HepG2 (cell line): ENCODE measurements at regions not wholly inside any gene's neighbourhood (a gene's known extent, or its start where the extent isn't known, plus 50 kb on each side); places are given as distances from the start of the nearest gene placed in this dataset.

Experiments used
- ATAC-seq: fragments of 200-7000 bp; cut with Tn5 transposase; 3 replicates; pipeline ENCODE4 v1.9.1; 2020; ENCODE audit warnings: mild to moderate bottlenecking, moderate library complexity
- BruUV-seq: library from RNA; stranded (reverse); fragments of 400-500 nt; replicated peaks from 2 replicates; lab custom pipeline; 2021; lab: Mats Ljungman, UMichigan
- CTCF ChIA-PET: fragments of 300-600 bp; formaldehyde crosslinking; extraction: SDS; loops from one replicate; lab custom pipeline; 2021; ENCODE audit warnings: low total read pairs, inconsistent platforms, low intra/inter-chr PET ratio; lab: Yijun Ruan, JAX
- POLR2A ChIA-PET: fragments of 350-600 bp; sonication (Branson Sonifier 250); formaldehyde crosslinking; loops from one replicate; lab custom pipeline; 2020; ENCODE audit warnings: antibody characterized with exemption, inconsistent platforms; lab: Yijun Ruan, JAX
- DNase-seq: peaks from one replicate; pipeline ENCODE4 v3.0.0-alpha.2; 2015; ENCODE audit warnings: low spot score
- FAIRE-seq: peaks from 3 replicates; lab custom pipeline; 2011; peaks lifted over from hg19 to GRCh38; lab: Jason Lieb, UNC
- H2AFZ ChIP-seq: one replicate; pipeline ENCODE4 v1.6.1; 2011; ENCODE audit warnings: low read length, inconsistent platforms
- H3K27ac ChIP-seq: fragments of 300-600 bp; 3 replicates; pipeline ENCODE4 v1.8.0; 2011; ENCODE audit warnings: mixed run types, mild to moderate bottlenecking, mixed read lengths, low read length, inconsistent platforms; ENCODE audit not compliant: insufficient read depth; ENCODE audit errors: extremely low read length
- H3K27me3 ChIP-seq, 2 experiments: fragments of 200-600 bp in 1 of 2; 2 replicates in 1 of 2; 3 replicates in 1 of 2; pipeline versions ENCODE4 v1.6.0 to v1.8.0; 2011; ENCODE audit warnings: low read length in 2 of 2, mild to moderate bottlenecking in 2 of 2, moderate library complexity in 2 of 2, inconsistent platforms in 1 of 2; ENCODE audit not compliant: insufficient read depth in 2 of 2, control insufficient read depth in 1 of 2
- H3K36me3 ChIP-seq, 2 experiments: fragments of 200-600 bp in 1 of 2; replicated peaks in 1 of 2; 2 replicates in 1 of 2; 3 replicates in 1 of 2; pipeline versions ENCODE4 v1.5.1 to v1.8.0; 2011; ENCODE audit warnings: low read length in 2 of 2, inconsistent platforms in 1 of 2; ENCODE audit not compliant: insufficient read depth in 2 of 2, control insufficient read depth in 1 of 2
- H3K4me1 ChIP-seq: 2 replicates; pipeline ENCODE4 v1.5.1; 2012; ENCODE audit warnings: low read length, inconsistent platforms; ENCODE audit not compliant: insufficient read depth
- H3K4me2 ChIP-seq: 2 replicates; pipeline ENCODE4 v1.6.0; 2011; ENCODE audit warnings: low read depth, low read length, inconsistent platforms
- H3K4me3 ChIP-seq, 3 experiments: fragments of 200-600 bp in 1 of 3; sonication (generic), shearing (Covaris generic) in 1 of 3; replicated peaks in 1 of 3; 2 replicates each; pipeline ENCODE4 v1.5.1; 2011 to 2016; ENCODE audit warnings: low read length in 3 of 3, inconsistent platforms in 2 of 3, low read depth in 2 of 3, mild to moderate bottlenecking in 2 of 3, control low read depth in 1 of 3, mixed read lengths in 1 of 3; ENCODE audit not compliant: insufficient read depth in 1 of 3
- H3K79me2 ChIP-seq: one replicate; pipeline ENCODE4 v1.6.1; 2011; ENCODE audit warnings: low read length, inconsistent platforms; ENCODE audit not compliant: insufficient read depth
- H3K9ac ChIP-seq: 2 replicates; pipeline ENCODE4 v1.6.0; 2011; ENCODE audit warnings: mild to moderate bottlenecking, low read depth, low read length, inconsistent platforms; ENCODE audit not compliant: insufficient read depth
- H3K9me3 ChIP-seq: 2 replicates; pipeline ENCODE4 v1.5.1; 2012; ENCODE audit warnings: mild to moderate bottlenecking, low read length
- H4K20me1 ChIP-seq: 2 replicates; pipeline ENCODE4 v1.6.0; 2011; ENCODE audit warnings: inconsistent platforms, mild to moderate bottlenecking, low read length, moderate library complexity; ENCODE audit not compliant: insufficient read depth
- ATAD3A ChIP-seq: sonication (generic); formaldehyde crosslinking; IDR thresholded peaks from 2 replicates; pipeline ENCODE4 v1.4.0; 2020; ENCODE audit warnings: missing genetic modification reagents
- KLF6 ChIP-seq: IDR thresholded peaks from 2 replicates; pipeline ENCODE4 v1.8.0; 2016; ENCODE audit warnings: missing biosample characterization, missing genetic modification reagents
- ZFP90 ChIP-seq: sonication (generic); formaldehyde crosslinking; IDR thresholded peaks from 2 replicates; pipeline ENCODE4 v1.8.0; 2022; ENCODE audit warnings: missing genetic modification reagents, mild to moderate bottlenecking, inconsistent platforms, borderline replicate concordance
- ZNF598 ChIP-seq: sonication (generic); formaldehyde crosslinking; IDR thresholded peaks from 2 replicates; pipeline ENCODE4 v1.5.1; 2020; ENCODE audit warnings: mild to moderate bottlenecking, missing genetic modification reagents, borderline replicate concordance
- ZNF605 ChIP-seq: sonication (generic); formaldehyde crosslinking; IDR thresholded peaks from 2 replicates; pipeline ENCODE4 v1.8.0; 2022; ENCODE audit warnings: mild to moderate bottlenecking, missing genetic modification reagents
- ZNF652 ChIP-seq: IDR thresholded peaks from 2 replicates; pipeline ENCODE4 v1.6.1; 2016; ENCODE audit warnings: low read depth, borderline replicate concordance
- WGBS: methylation state at CpG from one replicate; pipeline ENCODE4 v1.1.6; 2017; ENCODE audit warnings: low lambda C conversion rate; 5-methylcytosine and 5-hydroxymethylcytosine counted together
- in situ Hi-C: cut with HindIII; loops from 2 replicates; pipeline ENCODE4 v1.10.0; 2017; ENCODE audit warnings: low pct_unique_long_range_greater_than_20kb; ENCODE audit not compliant: extremely low pct_ligation_motif_present
- intact Hi-C: fragments of 100-400 bp; cut with micrococcal nuclease; formaldehyde crosslinking; loops from one replicate; pipeline ENCODE4 v1.10.0; 2022; ENCODE audit not compliant: unreplicated experiment
- TF ChIP-seq, protein P1 (sequence below): sonication (generic); formaldehyde crosslinking; IDR thresholded peaks from 2 replicates; pipeline ENCODE4 v1.8.0; 2022; ENCODE audit warnings: mild to moderate bottlenecking, missing genetic modification reagents
- TF ChIP-seq, protein P2 (sequence below): sonication (generic); formaldehyde crosslinking; IDR thresholded peaks from 2 replicates; pipeline ENCODE4 v1.4.0; 2020; ENCODE audit warnings: missing genetic modification reagents
- TF ChIP-seq, protein P3 (sequence below): sonication (generic); formaldehyde crosslinking; IDR thresholded peaks from 2 replicates; pipeline ENCODE4 v1.4.0; 2020; ENCODE audit warnings: missing genetic modification reagents
- TF ChIP-seq, protein P4 (sequence below): IDR thresholded peaks from 2 replicates; pipeline ENCODE4 v1.6.1; 2016; ENCODE audit warnings: low read depth, borderline replicate concordance

DNA sequence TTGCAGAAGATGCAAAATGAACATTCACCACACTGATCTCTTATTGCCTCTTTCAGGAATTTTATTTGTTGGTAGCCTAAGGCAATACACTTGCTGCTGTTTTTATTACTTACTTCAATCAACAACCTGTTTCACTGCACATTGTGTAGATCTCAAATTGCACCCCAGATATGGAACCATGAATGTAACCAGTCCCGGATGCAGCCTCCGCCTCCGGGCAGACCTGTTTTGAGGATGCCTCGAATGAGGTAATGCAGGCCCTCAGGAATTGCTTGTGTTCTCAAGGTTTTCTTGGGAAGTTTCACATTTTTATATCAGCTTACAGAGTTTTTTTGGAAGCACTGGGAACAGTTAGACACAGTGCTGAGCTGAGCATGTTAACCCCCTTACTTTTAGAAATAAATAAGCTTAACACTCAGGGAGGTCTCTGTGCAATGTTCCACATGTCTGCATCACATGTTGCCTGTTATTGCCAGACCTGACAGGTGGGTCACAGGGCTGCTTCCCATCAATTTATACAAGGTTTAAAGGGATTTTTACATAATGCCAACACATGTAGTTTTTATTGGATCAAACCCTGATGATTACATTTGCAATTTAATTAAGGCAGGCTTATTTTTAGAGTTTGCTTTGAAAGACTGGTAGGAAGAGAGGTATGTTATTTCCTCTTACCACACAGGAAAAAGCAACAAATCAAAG is 193.1 kb upstream of the POM121L12 start:
- no peaks in the 10 kb centered on the region for H3K27me3 ChIP-seq
- no peak for DNase-seq
- peaks cover 51% of the 10 kb centered on the region for H3K9me3 ChIP-seq
- no peak for FAIRE-seq
- 40% methylated on average over 4 of the region's 4 CpGs for WGBS
- no peaks in the 10 kb centered on the region for H3K4me1 ChIP-seq
- no peak overlapping the region for H3K27ac ChIP-seq
- no TSS peak for BruUV-seq
- no peak for ATAC-seq
- no peak overlapping the region for H3K9ac ChIP-seq
- H4K20me1 ChIP-seq = no peaks in the 10 kb centered on the region
- in situ Hi-C loops = no loop called here
- H2AFZ ChIP-seq = no peak overlapping the region
- ChIA-PET POLR2A (no interaction called here), CTCF (no interaction called here)
- H3K36me3 ChIP-seq = no peaks in the 10 kb centered on the region
- no peak for TF ChIP-seq ATAD3A (CRISPR knock-in tag)
- H3K79me2 ChIP-seq = no peaks in the 10 kb centered on the region
- H3K4me2 ChIP-seq = no peak overlapping the region
- intact Hi-C loops = no loop called here
- H3K4me3 ChIP-seq = no peak overlapping the region

DNA sequence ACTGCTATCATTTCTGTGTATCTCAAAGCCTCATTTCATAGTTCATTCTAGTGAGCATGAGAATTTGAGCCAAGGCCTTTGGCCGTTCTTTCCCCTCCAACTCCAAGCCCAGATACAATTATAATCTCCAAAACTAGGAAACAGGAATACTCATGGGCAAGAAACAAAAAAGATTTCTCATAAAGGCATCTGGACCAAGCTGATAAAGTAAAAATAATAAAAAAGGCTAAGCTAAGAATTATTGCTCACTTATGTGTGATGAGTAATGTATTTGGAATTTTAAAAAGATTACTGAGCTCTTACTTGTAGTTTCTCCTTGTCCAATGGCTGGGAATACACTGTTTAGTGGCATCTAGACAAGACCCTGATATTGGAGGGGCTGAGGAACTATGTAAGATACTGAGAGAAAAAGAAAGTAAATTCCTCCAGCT is 196.4 kb upstream of the POM121L12 start:
- H3K79me2 ChIP-seq = no peaks in the 10 kb centered on the region
- no peak overlapping the region for H3K27ac ChIP-seq
- H3K4me3 ChIP-seq = no peak overlapping the region
- H2AFZ ChIP-seq = no peak overlapping the region
- TF ChIP-seq ZNF598 (CRISPR knock-in tag) = no peak
- TF ChIP-seq, protein P1, sequence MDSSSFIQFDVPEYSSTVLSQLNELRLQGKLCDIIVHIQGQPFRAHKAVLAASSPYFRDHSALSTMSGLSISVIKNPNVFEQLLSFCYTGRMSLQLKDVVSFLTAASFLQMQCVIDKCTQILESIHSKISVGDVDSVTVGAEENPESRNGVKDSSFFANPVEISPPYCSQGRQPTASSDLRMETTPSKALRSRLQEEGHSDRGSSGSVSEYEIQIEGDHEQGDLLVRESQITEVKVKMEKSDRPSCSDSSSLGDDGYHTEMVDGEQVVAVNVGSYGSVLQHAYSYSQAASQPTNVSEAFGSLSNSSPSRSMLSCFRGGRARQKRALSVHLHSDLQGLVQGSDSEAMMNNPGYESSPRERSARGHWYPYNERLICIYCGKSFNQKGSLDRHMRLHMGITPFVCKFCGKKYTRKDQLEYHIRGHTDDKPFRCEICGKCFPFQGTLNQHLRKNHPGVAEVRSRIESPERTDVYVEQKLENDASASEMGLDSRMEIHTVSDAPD = no peak
- TF ChIP-seq, protein P2, sequence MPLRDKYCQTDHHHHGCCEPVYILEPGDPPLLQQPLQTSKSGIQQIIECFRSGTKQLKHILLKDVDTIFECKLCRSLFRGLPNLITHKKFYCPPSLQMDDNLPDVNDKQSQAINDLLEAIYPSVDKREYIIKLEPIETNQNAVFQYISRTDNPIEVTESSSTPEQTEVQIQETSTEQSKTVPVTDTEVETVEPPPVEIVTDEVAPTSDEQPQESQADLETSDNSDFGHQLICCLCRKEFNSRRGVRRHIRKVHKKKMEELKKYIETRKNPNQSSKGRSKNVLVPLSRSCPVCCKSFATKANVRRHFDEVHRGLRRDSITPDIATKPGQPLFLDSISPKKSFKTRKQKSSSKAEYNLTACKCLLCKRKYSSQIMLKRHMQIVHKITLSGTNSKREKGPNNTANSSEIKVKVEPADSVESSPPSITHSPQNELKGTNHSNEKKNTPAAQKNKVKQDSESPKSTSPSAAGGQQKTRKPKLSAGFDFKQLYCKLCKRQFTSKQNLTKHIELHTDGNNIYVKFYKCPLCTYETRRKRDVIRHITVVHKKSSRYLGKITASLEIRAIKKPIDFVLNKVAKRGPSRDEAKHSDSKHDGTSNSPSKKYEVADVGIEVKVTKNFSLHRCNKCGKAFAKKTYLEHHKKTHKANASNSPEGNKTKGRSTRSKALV = no peak
- TF ChIP-seq, protein P3, sequence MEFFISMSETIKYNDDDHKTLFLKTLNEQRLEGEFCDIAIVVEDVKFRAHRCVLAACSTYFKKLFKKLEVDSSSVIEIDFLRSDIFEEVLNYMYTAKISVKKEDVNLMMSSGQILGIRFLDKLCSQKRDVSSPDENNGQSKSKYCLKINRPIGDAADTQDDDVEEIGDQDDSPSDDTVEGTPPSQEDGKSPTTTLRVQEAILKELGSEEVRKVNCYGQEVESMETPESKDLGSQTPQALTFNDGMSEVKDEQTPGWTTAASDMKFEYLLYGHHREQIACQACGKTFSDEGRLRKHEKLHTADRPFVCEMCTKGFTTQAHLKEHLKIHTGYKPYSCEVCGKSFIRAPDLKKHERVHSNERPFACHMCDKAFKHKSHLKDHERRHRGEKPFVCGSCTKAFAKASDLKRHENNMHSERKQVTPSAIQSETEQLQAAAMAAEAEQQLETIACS (CRISPR knock-in tag) = no peak
- no peak for TF ChIP-seq ZNF652 (CRISPR knock-in tag)
- TF ChIP-seq, protein P4, sequence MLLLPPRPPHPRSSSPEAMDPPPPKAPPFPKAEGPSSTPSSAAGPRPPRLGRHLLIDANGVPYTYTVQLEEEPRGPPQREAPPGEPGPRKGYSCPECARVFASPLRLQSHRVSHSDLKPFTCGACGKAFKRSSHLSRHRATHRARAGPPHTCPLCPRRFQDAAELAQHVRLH (CRISPR knock-in tag) = no peak
- TF ChIP-seq ZFP90 (CRISPR knock-in tag) = no peak
- no peak for TF ChIP-seq ZNF605
- TF ChIP-seq KLF6 = no peak
- intact Hi-C loops (no loop called here), in situ Hi-C loops (no loop called here)
- POLR2A ChIA-PET = no interaction called here
- CTCF ChIA-PET = no interaction called here
- FAIRE-seq = no peak
- DNase-seq = no peak
- WGBS = 3% methylated on average over 1 of the region's 1 CpG
- H3K9ac ChIP-seq = no peak overlapping the region
- no peaks in the 10 kb centered on the region for H3K4me1 ChIP-seq
- no TSS peak for BruUV-seq
- H3K9me3 ChIP-seq = peaks cover 45% of the 10 kb centered on the region
- H3K4me2 ChIP-seq = no peak overlapping the region
- no peaks in the 10 kb centered on the region for H4K20me1 ChIP-seq
- ATAC-seq = no peak
- H3K27me3 ChIP-seq = no peaks in the 10 kb centered on the region
- H3K36me3 ChIP-seq = no peaks in the 10 kb centered on the region
